NCI-H1105 (cell line): ENCODE measurements at regions not wholly inside any gene's neighbourhood (a gene's known extent, or its start where the extent isn't known, plus 50 kb on each side); places are given as distances from the start of the nearest gene placed in this dataset.

Experiments used
- DNase-seq: peaks from one replicate; lab custom pipeline; 2025; lab: John Stamatoyannopoulos, UW

DNA sequence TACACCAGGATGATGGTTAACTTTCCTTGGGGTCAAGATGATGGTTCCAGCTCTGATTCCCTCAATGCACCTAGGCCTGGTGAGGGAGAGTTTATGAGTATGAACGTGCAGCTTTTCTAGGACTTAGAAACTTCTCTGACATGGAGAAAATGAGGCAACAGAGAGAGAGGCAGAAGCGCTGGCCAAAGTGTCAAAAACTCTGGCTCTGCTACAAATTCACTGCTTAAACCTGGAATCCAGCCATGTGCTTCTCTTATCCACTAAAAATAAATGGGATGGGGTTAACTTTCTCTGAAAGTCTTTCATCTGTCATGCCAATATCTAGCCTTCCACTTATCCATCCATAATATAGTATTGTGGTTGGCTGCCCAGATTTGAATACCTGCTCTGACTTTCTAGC lies 568.7 kb downstream of the MED13L start:
- no peak for DNase-seq

DNA sequence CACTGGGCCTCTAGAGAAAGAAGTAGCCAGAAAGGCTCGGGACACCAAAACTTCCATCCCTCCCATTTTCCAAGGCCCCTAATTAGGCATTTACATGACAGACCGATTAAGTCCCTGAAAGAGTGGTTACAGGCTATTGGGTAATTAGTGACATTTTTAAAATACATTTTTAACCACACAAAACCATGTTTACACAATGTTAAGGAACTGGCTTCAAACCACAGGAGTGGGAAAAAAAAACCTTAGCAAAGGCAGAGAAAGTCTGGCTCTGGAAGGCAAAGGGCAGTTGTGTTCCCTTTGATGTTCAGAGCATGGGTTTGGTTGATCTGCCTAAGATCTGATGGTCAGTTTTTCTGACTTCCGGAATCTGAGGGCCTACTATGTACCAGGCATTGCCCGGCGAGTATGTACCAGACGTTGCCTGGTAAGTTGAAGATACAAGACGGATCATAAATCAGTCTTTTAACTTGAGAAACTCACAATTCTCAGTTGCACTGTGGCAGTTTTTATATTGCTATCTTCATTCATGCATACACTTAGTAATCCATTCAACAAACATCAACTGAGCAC lies 576.5 kb downstream of the MED13L start:
- no peak for DNase-seq

DNA sequence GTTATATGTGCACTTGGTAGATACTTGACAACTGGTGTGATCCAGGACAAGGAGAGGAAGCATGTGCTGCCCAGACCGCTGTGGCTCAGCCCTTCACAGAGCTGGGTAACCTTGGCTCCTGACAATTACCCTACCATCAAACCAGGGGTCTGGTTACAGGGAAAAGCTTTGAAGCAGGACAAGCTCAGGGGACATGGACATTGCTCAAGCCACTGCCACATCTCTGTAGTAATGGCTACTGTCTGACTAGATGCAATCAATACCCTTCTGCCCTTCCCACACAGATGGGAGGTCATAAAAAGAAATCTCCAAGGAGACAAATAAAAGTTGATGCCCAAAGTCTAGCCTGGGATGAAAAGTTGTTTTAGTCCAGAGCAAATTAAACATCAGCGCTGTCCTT lies 577.4 kb downstream of the MED13L start:
- DNase-seq = no peak

DNA sequence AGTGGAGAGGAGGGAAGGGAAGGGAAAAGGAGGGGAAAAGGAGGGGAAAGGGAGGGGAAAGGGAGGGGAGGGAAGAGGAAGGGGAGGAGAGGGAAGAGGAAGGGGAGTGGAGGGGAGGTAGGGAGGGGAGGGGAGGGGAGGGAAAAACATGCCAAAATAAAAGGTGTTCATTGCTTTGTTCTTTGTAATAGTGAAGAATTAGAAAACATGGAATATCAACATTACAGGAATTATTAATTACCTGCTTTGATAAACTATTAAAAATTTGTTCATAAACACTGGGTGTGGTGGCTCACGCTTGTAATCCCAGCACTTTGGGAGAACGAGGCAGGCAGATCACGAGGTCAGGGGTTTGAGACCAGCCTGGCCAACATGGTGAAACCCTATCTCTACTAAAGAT lies 579.2 kb downstream of the MED13L start:
- no peak for DNase-seq

DNA sequence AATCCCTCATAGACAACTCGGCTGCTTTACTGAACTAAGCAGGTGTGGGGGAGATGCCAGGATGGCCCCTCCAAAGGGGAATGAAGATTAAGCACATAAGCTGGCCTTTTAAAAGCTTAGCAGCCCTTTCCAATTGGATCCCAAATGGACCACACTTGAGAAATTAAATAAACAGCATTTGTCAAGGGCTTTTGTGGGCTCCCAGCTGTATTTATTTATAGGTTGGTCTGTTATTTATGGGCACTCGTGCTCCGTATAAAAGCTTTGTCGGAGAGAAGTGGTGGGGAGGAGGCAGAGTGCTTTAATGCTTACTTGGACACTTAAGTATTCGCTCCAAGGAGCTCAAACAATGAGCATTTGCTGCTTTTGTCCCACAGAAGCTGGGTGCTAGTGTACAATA lies 580.2 kb downstream of the MED13L start:
- peak; percentile 84 for DNase-seq

DNA sequence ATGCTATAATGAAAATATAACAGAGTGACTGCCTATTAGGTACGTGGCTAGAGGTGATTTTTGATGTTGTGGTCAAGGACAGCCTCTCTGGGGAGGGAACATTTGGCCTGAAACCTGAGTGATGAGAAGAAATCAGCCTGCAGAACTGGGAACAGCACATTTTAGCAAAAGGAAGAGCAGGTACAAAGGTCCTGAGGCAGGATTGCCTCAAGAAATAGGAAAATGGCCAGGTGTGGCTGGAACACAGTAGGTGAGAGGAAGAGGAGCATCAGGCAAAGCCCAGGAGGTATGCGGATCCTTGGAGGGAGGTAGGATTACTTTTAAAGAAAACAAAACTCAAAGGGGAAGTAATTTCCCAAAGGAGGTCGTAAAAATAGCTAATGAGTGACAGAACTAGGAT lies 582.9 kb downstream of the MED13L start:
- DNase-seq = no peak

DNA sequence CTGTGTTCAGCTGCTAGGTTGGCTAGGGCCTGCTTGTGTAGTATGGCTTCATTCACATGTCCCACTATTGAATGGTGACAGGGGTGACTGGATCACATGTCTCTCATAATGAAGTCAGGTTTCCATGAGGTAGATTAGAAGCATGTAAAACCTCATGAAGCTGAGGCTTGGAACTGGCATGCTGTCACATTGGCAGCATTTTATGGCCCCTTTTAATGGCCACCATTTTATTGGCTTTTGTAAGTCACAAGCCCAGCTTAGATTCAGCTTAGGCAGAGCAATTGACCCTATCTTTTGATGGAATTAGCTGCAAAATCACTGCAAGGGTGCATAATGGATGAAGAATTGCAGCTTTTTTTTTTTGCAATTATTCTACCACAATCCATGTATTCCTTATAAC lies 583.5 kb downstream of the MED13L start:
- no peak for DNase-seq

DNA sequence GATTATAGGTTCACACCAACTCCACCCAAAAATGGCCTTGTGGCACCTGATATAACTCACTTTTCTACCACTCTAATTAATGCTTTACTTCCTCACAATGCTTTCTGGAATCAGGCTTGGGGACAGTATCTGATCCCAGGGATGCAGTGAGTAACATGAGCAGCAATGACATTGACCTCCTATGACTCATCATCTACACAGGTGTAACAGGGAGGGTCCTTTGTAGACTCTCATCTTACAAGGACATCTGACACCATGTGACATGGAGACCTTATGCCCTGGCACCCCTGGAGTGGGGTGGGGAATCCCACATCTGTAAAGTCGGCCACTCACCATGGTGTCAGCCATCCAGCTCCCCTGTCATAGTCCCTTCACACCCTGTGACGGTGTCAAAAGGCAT lies 586.4 kb downstream of the MED13L start:
- no peak for DNase-seq

DNA sequence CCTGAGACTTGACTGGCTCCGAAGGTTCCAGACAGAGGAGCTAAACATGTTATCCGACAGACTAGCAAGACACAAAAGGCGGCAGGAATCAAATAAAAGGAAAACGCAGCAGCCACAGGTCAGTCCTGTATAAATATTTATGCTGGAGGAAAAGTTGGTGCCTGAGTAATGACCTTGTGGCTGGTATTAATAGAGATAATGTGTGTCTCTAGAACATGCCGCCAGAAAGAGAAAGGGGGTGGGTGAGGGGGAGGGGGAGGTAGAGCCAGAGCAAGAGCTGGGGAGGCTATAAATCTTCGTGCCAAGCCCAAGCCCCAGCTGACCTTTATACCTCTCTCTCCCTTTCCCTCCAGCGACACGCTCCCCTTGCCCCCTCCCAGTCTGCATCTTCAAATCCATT lies 590.4 kb downstream of the MED13L start:
- DNase-seq = no peak

DNA sequence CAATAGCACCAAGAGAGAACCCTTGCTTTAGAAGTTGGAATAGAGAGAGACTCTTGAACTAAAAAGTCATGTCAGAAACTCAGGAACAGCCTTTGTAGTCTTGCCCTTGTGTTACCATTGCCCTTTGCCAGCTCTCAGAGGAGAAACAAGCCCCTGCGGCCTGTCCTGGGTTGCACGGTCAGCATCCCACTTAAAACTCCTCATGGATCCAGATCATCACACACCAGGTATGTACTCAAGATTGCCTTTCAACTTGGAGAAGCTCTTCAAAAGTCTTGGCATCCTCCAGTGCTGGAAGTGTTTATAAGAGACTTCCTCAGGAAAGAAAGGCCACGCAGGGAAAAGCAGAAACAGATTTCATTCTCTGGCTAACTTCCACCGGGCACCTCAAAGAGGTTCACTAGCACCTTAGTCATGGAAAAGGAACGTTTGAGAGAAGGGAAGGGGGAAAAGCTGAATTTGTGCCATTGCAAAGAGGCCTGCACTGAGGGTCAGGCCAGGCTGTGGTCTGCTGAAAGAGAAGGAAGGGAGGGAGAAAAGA lies 594.2 kb downstream of the MED13L start:
- no peak for DNase-seq

DNA sequence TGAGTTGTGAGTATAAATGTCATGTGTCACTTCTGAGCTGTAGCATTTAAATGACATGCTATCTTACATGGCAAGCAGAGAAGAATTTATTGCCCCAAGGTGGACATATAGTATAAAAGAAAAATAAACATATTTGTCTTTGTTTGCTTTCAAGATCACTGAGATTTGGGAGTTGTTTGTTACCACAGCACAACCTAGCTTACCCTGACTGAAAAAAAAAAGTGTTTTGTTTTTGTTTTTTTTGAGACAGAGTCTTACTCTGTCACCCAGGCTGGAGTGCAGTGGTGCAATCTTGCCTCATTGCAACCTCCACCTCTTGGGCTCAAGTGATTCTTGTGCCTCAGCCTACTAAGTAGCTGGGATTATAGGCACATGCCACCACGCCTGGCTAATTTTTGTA lies 596.5 kb downstream of the MED13L start:
- DNase-seq = no peak

DNA sequence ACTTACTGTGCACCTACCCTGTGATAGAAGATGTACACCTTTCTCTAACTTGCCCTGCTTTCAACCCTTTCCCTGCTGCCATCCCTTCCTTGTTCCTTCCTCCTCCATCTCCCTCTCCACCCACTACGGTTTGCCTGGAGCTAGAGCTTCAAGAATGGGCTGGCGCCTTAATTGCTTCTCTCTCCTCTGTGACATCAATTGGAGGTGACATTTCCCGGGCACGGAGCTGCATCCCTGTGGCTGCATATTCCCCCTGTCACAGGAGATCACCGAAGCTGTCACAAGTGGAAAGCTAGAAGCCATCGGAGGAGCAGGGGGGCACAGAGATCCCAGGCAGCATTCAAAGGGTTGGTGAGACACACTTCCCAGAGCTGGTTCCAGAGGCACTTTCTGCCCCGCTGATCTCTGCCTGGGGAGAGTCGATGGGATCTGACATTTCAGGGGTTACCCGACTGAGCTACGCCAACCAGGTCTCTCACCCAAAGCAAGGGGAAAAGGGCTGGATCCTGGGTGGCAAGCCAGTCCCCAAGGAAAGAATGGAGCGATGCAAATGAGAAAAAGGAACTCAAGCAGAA lies 604.9 kb downstream of the MED13L start:
- DNase-seq = no peak

DNA sequence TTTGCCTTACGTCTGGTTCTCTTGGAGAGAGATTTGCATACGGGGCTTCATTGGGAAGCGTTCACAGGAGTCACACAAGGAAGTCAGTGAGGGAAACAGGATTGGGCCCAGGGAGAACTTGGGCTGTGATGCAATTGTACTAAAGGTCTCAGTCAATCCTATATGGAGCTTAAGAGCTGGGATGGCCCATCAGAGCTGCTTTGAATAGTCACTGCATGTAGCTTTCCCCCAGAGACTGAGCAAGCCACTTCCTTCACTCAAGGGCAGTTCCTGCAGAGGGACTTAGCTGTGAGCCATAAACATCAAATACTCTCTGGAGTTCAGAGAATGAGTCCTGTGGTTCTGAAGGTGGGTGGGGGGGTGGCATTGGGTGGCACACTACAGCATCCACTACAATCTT lies 605.4 kb downstream of the MED13L start:
- no peak for DNase-seq

DNA sequence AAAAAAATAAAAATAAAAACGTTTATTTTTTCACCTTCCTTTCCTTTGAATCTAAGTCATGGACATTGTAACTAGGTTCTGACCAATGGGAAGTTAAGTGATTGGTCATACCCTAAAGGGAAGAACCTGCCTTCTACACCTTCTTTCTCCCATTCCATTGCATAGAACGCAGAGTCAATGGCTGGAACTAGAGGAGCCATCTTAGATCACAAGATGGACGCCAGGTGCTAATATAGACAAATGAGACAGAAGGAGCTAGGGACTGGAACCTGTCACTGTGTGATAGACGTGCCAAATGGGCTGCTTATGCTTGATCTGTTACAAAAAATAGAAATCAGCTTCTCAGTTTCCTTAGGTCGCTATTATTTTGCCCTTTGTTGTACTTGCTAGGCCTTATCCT lies 606.6 kb downstream of the MED13L start:
- no peak for DNase-seq

DNA sequence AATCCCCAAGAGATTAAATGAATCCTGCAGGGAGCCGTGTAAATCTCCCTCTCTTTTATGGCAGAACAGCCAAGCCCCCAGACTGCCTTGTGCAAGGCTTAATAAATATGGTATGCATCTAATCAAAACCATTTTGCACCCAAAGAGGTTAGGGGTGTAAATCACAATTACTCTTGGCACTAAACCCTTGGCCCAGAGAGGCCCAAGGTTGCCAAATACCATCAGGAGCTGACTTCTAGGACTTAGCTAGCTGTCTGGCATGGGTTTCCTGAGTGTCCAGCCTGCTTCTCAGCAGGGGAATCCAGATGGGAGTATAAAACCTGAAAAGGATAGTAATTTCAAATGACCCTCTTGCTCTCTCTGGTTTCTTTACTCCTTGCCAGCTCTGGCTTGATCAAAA lies 610.4 kb downstream of the MED13L start:
- DNase-seq = no peak

DNA sequence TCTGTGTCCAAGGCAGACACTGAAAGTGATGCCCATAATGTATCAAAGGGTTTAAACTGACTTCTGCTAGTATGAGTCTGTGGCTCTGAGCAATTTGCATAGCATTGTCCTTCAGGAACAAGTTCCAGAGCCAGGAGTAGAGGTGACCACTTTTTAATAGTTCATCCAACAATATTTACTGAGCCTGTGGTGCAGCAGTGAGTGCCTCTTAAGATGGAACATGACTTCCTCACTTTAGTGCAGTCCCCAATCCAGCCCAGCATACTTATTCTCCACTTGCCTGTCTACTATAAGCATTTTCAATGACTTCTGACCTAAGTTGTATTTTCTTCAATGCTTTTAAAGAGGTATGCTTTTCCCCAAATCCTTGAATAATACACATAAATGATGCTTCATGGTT lies 611.3 kb downstream of the MED13L start:
- DNase-seq = no peak

DNA sequence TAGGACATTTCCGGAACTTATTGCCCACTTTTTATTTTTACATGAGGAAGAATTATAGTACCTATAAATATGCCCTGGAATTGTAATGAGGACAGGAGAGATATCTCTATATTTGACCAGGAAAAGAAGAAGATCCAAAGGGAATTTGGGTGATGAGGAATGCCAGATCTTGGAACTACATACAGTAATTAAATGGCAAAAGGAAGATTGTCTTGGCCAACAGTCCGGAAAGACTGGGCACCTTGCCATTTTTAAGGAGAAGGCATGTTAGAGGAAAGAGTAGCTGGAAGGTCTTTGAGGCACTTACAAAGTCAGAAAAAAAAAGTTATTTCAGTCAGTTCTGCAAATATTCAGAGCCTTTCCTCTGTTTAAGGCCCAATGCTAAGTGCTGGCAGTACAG lies 616.4 kb downstream of the MED13L start:
- no peak for DNase-seq

DNA sequence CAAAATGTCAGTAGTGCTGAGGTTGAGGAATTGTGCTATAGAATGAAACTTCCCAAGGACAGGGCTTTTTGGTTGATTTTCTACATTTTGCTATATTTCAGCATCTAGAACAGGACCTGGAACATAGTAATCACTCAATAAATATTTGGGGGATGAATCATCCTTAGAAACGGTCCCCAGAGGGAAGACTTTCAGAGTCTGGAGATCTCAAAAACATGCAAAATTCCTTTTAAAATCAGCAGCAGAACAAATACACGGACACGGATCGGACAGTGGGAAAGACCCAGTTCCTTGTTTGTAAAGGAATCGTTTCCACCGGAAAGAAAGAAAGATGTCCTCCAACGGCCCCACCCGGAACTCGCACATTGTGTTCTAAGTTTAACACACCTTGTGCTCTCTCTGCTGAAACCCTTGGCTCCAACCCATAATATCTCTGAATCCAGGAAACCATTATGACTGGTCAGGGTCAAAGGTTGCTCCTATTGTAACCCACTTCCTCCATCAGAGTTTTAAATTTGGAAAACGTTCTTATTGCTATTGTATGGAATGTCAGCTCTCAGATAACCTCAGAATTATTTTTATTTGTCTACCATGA lies 617.2 kb downstream of the MED13L start:
- DNase-seq = no peak

DNA sequence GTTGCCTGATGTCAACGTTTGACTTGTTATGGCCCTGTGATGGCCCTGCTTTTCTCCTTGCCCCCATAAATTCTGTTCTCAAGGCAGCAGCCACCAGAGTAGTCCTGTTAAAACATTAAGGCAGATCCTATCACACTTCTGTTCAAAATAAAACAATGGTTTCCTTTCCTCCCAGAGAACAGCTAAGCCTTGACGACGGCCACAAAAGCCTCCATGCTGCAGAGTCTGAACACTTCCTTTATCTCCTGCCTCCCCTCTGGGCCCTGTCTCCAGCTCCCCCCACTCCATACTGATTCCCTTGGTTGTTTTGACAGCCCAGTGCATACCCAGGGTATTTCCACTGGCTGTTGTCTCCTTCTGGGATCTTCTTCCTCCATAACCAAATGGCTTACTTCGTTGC lies 618.1 kb downstream of the MED13L start:
- DNase-seq = no peak

DNA sequence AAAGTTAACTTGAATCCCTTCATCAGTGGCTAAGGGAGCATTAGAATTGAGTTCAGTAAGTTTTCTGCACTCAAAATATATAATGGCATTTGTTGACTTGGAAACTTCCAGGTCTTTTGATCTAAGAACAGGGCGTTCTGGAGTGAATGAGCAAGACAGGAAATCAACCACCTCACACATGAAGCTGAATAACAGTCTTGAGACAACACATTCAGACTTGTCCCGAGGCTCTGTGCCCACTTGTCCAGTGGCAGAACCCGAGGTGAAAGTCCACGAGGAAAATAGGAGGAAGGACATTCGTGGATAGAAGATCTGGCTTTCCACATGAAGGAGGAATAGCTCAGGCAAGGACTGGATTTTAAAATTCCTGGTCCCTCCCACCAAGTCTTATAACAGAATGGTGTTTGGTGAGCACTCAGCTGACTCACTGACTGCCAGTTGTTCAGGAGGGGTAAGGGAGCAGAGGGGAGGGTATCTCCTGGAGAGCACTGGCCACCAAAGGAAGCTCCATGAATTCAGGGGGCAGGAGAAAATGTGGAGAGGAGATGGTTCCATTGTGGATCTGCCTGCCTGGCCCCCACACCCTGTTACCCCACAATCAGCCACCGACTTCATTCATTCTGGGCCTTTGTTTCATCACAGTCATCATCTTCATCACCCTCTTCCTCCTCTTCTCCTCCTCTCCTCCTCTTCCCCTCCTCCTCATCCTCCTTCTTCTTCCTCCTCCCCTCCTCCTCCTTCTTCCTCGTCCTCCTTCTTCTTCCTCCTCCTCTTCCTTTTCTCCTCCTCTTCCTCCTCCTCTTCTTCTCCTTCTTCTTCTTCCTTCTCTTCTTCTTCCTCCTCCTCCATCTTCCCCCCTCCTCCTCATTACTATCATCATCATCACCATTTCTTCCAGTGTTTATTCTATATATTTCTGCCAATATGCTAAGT lies 620.1 kb downstream of the MED13L start:
- DNase-seq = no peak

DNA sequence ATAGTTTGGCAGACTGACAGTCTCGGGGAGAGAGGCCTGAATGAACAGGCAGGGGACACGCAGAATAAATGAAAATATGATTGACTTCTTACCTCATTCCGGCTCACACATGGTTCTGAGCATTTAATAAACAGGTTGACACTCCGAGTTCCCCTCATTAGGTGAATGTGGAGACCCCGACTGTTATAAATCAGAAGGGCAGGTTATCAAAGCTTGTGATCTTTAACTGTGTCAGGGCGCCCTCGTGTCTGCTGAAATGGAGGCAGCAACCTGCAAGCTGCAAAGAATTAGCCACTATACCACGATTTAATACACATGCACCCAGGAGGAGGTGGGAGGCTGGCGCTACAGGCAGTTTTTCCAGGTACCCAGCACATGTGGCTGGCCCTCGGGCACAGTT lies 627.5 kb downstream of the MED13L start:
- DNase-seq = no peak

DNA sequence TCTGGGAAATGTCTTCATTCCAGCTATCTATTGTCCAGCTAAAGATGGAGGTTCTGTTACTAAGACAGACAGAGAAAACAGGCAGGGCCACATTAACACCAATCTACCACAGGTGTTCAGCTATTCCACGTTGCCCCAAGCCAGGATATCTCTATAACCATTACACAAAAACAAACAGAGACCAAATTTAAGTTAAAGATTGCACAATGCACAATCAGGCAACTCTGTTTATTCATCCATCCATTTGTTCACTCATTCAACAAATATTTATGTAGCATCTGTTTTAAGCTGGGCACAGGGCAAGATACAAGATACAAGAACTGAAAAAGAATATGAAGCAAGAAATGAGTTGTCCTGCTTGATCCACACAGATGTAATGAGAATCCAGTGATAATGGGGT lies 629.0 kb downstream of the MED13L start:
- DNase-seq = no peak

DNA sequence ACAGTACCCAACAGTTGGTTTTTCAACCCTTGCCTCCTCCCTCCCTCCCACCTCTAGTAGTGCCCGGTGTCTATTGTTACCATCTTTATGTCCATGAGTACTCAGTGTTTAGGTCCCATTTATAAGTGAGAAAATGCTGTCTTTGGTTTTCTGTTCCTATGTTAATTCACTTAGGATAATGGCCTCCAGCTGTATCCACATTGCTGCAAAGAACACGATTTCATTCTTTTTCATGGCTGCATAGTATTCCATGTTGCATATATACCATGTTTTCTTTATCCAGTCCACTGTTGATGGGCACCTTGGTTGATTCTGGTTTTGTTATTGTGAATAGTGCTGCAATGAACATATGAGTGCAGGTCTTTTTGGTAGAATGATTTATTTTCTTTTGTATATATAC lies 631.3 kb downstream of the MED13L start:
- no peak for DNase-seq
